ENCODE measurements at regions not wholly inside any gene's neighbourhood (a gene's known extent, or its start where the extent isn't known, plus 50 kb on each side); places are given as distances from the start of the nearest gene placed in this dataset.

GRCh38 chr10:28812384-28813372 lies 135.4 kb downstream of the BAMBI start:
- no peak for DNase-seq

GRCh38 chr10:28815681-28816080 lies 138.4 kb downstream of the BAMBI start:
- DNase-seq, result no peak

GRCh38 chr10:28822719-28823464 lies 145.6 kb downstream of the BAMBI start:
- no peak for DNase-seq

DNA sequence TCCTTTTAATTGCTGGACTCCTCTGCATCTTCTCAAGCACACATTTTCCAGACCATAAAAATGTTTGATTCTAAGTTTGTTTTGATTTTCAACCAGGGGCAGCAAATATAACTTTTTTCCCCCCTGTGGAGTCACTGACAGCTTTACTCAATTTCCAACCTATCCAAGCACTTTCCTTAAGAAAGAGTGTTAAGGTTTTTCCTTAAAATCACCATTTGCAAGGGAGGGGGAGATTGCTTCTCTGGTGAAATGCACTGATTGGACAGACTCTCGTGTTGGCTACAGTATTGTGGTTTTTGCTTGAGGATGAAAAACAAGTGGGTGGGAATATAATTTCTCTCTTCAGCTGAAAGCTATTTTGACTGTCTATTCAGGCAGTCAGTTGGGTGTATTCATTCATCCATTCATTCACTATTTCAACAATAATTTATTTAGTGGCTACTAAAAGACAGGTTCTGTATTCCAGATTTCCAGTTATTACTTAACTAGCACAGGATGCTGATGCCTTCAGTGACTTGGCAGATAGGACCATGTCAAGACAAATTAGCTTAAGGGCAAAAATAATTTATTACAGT lies 146.3 kb downstream of the BAMBI start:
- no peak for DNase-seq

- no peak for DNase-seq
Measured at GRCh38 chr10:28833313-28833712, 156.0 kb downstream of the BAMBI start.

DNA sequence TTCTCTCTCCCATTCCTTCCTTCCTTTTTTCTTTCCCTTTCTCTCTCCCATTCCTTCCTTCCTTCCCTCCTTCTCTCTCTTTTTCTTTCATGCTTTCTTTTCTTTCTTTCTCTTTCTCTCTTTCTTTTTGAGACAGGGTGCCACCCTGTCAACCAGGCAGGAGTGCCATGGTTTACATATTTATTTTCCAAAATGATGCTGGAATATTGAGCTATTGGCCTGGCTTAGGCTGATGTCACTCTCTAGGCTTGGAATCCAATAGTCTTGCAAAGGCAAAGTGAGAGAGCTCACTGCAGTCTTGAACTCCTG lies 159.1 kb downstream of the BAMBI start:
- DNase-seq, result no peak

- no peak for DNase-seq
Measured at GRCh38 chr10:28837613-28838390, 160.5 kb downstream of the BAMBI start.

DNA sequence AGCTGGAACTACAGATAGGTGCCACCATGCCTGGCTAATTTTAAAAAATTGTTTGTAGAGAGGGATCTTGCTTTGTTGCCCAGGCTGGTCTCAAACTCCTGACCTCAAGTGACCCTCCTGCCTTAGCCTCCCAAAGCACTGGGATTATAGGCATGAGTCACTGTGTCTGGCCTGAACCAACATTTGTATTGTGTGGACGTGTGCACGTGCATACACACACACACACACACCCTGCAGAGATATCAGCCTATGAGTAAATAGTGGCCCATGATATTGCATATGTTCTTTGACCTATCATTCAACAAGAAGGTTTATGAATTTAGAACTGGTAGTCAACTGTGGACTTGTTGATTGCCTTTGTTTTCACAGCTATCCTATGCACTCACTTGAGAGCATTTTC lies 161.6 kb downstream of the BAMBI start:
- no peak for DNase-seq

DNA sequence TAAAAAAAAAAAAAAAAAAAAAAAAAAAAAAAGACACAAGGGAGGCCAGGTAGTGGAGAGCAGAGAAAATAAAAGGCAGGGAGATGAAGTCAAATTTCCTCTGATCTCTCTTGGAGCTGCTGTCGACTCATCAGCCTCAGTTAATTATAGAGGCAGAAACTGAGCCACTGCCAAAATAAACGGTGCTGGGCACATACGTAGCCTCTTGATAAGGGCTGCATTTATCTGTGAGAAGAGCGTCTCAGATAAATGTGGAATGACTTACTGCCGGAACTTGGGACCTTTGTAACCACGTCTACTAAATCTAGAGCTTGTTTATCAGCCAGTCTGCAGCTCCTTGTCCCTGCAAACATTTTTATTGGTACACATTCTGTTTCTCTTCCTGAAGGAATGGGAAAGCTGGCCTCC lies 162.3 kb downstream of the BAMBI start:
- DNase-seq, result no peak

GRCh38 chr10:28840202-28840601 lies 162.9 kb downstream of the BAMBI start:
- no peak for DNase-seq

DNA sequence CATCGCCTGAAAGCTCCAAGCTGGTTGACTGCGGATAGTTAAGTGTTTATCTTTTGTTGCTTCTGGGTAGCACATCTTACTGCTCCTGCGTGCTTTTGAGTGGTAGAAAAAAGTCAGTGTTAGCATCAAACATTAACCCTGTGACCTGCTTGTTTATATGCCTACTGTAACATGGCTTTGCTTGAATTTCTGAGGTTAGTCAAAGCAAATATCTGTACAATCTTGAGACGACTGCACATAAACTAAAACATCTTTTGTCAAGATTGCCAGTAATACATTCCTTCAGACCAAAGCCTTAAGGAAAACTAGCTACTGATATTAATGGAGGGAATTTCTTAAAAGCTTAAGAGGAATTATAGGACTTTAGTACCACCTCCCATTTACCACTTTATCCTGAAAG lies 163.7 kb downstream of the BAMBI start:
- no peak for DNase-seq

DNA sequence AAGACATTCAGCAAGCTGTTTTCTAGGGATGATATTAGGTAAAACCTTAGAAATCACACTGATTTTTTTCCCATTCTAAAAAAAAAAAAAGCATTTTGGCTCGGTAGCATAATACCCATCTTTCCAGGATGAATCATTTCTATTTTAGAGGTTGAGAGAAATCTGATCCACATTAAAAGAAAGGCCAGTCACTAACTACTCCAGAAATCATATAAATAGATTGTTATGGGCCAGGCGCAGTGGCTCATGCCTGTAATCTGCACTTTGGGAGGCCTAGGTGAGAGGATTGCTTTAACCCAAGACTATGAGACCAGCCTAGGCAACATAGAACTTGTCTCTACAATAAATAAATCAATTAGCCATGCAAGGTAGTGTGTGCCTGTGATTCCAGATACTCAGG lies 164.3 kb downstream of the BAMBI start:
- no peak for DNase-seq

GRCh38 chr10:28842321-28842720 lies 165.0 kb downstream of the BAMBI start:
- DNase-seq, result no peak

GRCh38 chr10:28845009-28845682 lies 167.8 kb downstream of the BAMBI start:
- no peak for DNase-seq

DNA sequence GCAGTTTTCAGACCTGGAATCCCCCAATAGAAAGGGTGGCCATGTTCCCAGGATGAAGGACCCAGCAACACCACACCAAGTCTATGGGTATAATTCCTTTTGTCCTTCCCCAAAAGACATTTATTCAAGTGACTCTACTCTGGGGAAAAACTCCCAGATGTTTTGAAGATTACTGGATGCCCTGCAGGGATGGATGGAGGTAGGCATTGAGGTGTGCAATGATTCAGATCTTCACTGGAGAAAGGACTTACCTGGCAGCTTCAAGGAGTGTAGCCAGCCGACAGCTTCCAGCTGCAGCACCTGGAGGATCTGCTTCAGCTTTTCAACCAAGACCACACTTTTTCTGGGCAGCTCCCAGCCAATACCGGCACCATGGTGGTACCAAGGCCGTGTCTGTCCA lies 172.0 kb downstream of the BAMBI start:
- no peak for DNase-seq

DNA sequence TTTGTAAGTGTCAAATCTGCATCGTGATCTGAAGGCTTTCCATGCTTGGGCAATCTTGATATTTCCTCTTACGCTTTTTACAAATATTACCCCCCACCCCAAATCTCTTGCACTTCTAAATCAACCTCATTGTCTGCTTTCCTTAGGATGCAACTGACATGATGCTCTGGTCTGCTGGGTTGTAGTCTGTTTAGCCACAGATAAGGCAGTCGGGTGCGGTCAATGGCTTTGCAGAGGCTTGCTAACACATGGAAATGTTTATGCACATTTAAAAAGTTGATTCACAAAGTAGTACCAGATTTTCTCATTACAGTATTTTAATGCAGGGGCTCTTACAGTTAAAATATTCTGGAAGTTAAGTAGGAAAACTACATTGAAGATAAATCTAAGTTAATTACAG lies 172.5 kb downstream of the BAMBI start:
- no peak for DNase-seq

DNA sequence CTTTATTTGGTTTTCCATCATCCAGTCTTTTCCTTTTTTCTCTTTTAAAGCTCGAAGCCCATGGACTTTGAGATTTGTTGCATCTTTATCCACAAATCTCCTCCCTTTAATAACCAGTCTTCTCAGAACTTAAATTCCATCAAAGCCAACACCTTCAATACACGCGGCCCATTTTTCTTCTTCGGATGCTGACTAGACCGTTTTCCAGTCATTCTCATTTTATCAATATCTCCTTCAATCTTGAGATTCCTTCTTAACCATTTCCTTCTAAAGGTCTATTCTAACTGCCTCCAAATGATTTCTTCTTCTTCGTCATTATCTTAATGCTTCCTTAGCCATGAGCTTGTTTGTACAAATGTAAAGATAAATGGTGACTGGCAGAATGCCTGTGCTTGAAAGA lies 173.5 kb downstream of the BAMBI start:
- no peak for DNase-seq

GRCh38 chr10:28853195-28853594 lies 175.9 kb downstream of the BAMBI start:
- DNase-seq, result no peak

- DNase-seq, result no peak
Measured at GRCh38 chr10:28857164-28857563, 179.8 kb downstream of the BAMBI start.

GRCh38 chr10:28858646-28859045 lies 181.3 kb downstream of the BAMBI start:
- DNase-seq, result no peak

DNA sequence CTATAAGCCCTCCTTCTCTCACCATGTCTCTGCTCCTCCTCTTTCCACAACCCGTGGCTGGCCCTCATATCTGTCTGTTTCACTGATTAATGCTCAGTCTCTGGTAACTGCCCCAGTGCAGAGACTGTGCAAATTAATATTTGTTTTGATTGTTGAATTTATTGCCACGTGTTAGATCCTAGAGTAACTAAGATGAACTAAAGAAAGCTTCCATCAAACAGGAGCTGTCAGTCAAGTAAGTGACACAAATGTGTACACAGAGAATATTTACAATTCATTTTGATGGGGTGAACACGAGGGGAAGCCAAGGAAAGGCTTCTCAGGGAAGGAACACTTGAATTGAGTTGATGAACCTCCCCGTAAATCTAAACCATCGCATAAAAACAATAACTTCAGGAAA lies 182.5 kb downstream of the BAMBI start:
- no peak for DNase-seq

GRCh38 chr10:28862219-28862618 lies 184.9 kb downstream of the BAMBI start:
- DNase-seq, result no peak

Measured in KG1 (cell line).